DND-41 (cell line): ENCODE measurements at regions not wholly inside any gene's neighbourhood (a gene's known extent, or its start where the extent isn't known, plus 50 kb on each side); places are given as distances from the start of the nearest gene placed in this dataset.

Source experiments
- EZH2 ChIP-seq: IDR thresholded peaks from 3 replicates; pipeline ENCODE4 v1.6.1; 2012; ENCODE audit warnings: borderline replicate concordance, low read depth, mild to moderate bottlenecking, moderate library complexity, low read length, inconsistent platforms; ENCODE audit not compliant: severe bottlenecking
- TF ChIP-seq, protein P1 (sequence below): IDR thresholded peaks from 2 replicates; pipeline ENCODE4 v1.5.1; 2012; ENCODE audit warnings: borderline replicate concordance, low read length, moderate library complexity, mild to moderate bottlenecking; ENCODE audit not compliant: poor library complexity, severe bottlenecking; ENCODE audit errors: extremely low read depth

DNA sequence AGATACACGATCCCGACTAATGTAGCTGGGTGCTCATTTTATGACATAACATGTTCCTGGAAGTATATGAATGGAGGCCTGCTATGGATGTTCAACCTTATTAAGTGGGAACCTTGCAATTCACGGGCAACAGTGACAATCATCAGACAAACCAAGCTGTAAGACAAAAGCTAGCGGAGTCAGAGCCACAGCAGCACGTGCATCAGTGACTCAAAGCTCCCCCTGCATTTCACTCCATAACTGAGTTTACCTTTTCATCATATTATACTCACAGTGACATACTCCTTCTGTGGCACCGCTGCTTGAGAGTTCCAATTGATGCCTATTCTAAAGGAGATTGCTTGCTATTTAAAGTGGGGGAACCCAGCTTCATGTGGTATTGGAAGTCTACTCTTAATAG is 176.0 kb upstream of the PITRM1 start:
- TF ChIP-seq EZH2 = no peak
- TF ChIP-seq, protein P1, sequence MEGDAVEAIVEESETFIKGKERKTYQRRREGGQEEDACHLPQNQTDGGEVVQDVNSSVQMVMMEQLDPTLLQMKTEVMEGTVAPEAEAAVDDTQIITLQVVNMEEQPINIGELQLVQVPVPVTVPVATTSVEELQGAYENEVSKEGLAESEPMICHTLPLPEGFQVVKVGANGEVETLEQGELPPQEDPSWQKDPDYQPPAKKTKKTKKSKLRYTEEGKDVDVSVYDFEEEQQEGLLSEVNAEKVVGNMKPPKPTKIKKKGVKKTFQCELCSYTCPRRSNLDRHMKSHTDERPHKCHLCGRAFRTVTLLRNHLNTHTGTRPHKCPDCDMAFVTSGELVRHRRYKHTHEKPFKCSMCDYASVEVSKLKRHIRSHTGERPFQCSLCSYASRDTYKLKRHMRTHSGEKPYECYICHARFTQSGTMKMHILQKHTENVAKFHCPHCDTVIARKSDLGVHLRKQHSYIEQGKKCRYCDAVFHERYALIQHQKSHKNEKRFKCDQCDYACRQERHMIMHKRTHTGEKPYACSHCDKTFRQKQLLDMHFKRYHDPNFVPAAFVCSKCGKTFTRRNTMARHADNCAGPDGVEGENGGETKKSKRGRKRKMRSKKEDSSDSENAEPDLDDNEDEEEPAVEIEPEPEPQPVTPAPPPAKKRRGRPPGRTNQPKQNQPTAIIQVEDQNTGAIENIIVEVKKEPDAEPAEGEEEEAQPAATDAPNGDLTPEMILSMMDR = no peak
